ENCODE measurements at regions not wholly inside any gene's neighbourhood (a gene's known extent, or its start where the extent isn't known, plus 50 kb on each side); places are given as distances from the start of the nearest gene placed in this dataset.

DNA sequence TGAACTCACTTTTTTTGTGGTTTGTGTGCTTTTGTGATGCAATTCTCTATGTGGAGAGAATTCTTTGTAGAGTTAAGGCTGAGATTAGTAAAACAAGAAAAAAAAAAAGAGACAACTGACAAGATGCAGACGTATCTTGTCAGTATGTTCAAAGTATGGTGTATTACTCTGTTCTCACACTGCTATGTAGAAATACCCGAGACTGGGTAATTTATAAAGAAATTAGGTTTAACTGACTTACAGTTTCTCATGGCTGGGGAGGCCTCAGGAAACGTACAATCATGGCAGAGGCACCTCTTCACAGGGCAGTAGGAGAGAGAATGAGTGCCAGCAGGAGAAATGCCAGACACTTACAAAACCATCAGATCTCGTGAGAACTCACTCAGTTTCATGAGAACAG lies 475.2 kb upstream of the CDH18 start:
- TF ChIP-seq, protein P1, sequence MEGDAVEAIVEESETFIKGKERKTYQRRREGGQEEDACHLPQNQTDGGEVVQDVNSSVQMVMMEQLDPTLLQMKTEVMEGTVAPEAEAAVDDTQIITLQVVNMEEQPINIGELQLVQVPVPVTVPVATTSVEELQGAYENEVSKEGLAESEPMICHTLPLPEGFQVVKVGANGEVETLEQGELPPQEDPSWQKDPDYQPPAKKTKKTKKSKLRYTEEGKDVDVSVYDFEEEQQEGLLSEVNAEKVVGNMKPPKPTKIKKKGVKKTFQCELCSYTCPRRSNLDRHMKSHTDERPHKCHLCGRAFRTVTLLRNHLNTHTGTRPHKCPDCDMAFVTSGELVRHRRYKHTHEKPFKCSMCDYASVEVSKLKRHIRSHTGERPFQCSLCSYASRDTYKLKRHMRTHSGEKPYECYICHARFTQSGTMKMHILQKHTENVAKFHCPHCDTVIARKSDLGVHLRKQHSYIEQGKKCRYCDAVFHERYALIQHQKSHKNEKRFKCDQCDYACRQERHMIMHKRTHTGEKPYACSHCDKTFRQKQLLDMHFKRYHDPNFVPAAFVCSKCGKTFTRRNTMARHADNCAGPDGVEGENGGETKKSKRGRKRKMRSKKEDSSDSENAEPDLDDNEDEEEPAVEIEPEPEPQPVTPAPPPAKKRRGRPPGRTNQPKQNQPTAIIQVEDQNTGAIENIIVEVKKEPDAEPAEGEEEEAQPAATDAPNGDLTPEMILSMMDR (IDR thresholded peaks at IDR 0.05; ENCODE audit: low read depth, low read length), result no peak
- TF ChIP-seq MYC (IDR thresholded peaks at IDR 0.05; ENCODE audit: low read depth, low read length) (no peak), POLR2A (IDR thresholded peaks at IDR 0.05; ENCODE audit: extremely low read depth, insufficient read length) (no peak), MAX (IDR thresholded peaks at IDR 0.05; ENCODE audit: low read depth, low read length) (no peak)
